GM10248 (cell line): ENCODE measurements at regions not wholly inside any gene's neighbourhood (a gene's known extent, or its start where the extent isn't known, plus 50 kb on each side); places are given as distances from the start of the nearest gene placed in this dataset.

Experiments
- CTCF ChIA-PET: fragments of 300-600 bp; sonication (Branson Sonifier 250); formaldehyde crosslinking; extraction: SDS; loops from one replicate; lab custom pipeline; 2021; ENCODE audit warnings: antibody characterized with exemption; lab: Yijun Ruan, JAX
- POLR2A ChIA-PET: fragments of 350-650 bp; sonication (Branson Sonifier 250); formaldehyde crosslinking; extraction: SDS; loops from one replicate; lab custom pipeline; 2020; ENCODE audit warnings: antibody characterized with exemption; lab: Yijun Ruan, JAX
- DNase-seq: peaks from one replicate; pipeline ENCODE4 v3.0.0; 2012; ENCODE audit errors: extremely low spot score
- CTCF ChIP-seq: IDR thresholded peaks from 2 replicates; pipeline ENCODE4 v1.5.1; 2012; ENCODE audit warnings: mild to moderate bottlenecking, low read depth; ENCODE audit errors: extremely low read depth, missing control alignments, control extremely low read depth

- CTCF ChIA-PET, result interaction anchor here (0.6 to 3.4 kb wide), 30 partner anchors 11 to 915 kb away, joined by 3 to 53 read pairs (median 4); no protein-coding TSS in a partner anchor
- TF ChIP-seq CTCF, result peak; percentile 74
- peak; percentile 78 for DNase-seq
- POLR2A ChIA-PET, result no interaction called here
Measured at GRCh38 chr13:24053519-24054251, 106.8 kb upstream of the SPATA13 start.

- ChIA-PET POLR2A (no interaction called here), CTCF (interaction anchor here (0.7 to 0.8 kb wide), 2 partner anchors 36 to 145 kb away, joined by 3 read pairs; no protein-coding TSS in a partner anchor)
- DNase-seq, result no peak
- TF ChIP-seq CTCF, result no peak
Measured at GRCh38 chr13:24056616-24057137, 103.8 kb upstream of the SPATA13 start.

GRCh38 chr13:24060993-24061392, 99.5 kb upstream of the SPATA13 start:
- ChIA-PET CTCF (interaction anchor here (1.0 to 4.7 kb wide), 4 partner anchors 9 to 167 kb away, joined by 3 to 16 read pairs (median 4); no protein-coding TSS in a partner anchor), POLR2A (no interaction called here)
- no peak for DNase-seq
- no peak for TF ChIP-seq CTCF

GRCh38 chr13:24063281-24063877, 97.1 kb upstream of the SPATA13 start:
- POLR2A ChIA-PET, result no interaction called here

GRCh38 chr13:24064371-24064770, 96.1 kb upstream of the SPATA13 start:
- ChIA-PET CTCF (interaction anchor here (1.2 to 3.4 kb wide), 2 partner anchors 11 to 14 kb away, joined by 3 to 25 read pairs; no protein-coding TSS in a partner anchor), POLR2A (no interaction called here)
- DNase-seq, result no peak
- TF ChIP-seq CTCF, result no peak

More at GRCh38 chr13:24063281-24063877, 97.1 kb upstream of the SPATA13 start:
- no peak for TF ChIP-seq CTCF
- CTCF ChIA-PET, result interaction anchor here (2.3 to 3.4 kb wide), 2 partner anchors 10 to 102 kb away, joined by 4 to 25 read pairs; no protein-coding TSS in a partner anchor
- no peak for DNase-seq

GRCh38 chr13:24065176-24065575, 95.3 kb upstream of the SPATA13 start:
- TF ChIP-seq CTCF, result no peak
- POLR2A ChIA-PET, result no interaction called here

More at GRCh38 chr13:24065176-24065575, 95.3 kb upstream of the SPATA13 start:
- CTCF ChIA-PET, result interaction anchor here (1.2 to 3.4 kb wide), 2 partner anchors 12 to 15 kb away, joined by 3 to 25 read pairs; no protein-coding TSS in a partner anchor
- no peak for DNase-seq
